ENCODE measurements at regions not wholly inside any gene's neighbourhood (a gene's known extent, or its start where the extent isn't known, plus 50 kb on each side); places are given as distances from the start of the nearest gene placed in this dataset.

- TF ChIP-seq, protein P1, sequence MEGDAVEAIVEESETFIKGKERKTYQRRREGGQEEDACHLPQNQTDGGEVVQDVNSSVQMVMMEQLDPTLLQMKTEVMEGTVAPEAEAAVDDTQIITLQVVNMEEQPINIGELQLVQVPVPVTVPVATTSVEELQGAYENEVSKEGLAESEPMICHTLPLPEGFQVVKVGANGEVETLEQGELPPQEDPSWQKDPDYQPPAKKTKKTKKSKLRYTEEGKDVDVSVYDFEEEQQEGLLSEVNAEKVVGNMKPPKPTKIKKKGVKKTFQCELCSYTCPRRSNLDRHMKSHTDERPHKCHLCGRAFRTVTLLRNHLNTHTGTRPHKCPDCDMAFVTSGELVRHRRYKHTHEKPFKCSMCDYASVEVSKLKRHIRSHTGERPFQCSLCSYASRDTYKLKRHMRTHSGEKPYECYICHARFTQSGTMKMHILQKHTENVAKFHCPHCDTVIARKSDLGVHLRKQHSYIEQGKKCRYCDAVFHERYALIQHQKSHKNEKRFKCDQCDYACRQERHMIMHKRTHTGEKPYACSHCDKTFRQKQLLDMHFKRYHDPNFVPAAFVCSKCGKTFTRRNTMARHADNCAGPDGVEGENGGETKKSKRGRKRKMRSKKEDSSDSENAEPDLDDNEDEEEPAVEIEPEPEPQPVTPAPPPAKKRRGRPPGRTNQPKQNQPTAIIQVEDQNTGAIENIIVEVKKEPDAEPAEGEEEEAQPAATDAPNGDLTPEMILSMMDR (IDR thresholded peaks at IDR 0.05) = no peak
- TF ChIP-seq POLR2A (IDR thresholded peaks at IDR 0.05) = no peak
These were observed 77.6 kb upstream of the DLG1 start for GRCh38 chr3:197376020-197376419.
